GM23338 (cell line): ENCODE measurements at regions not wholly inside any gene's neighbourhood (a gene's known extent, or its start where the extent isn't known, plus 50 kb on each side); places are given as distances from the start of the nearest gene placed in this dataset.

ENCODE experiments used
- ATAC-seq: fragments of 200-7000 bp; cut with Tn5 transposase; 3 replicates; pipeline ENCODE4 v1.9.1; 2020
- DNase-seq: peaks from one replicate; pipeline ENCODE4 v3.0.0-alpha.2; 2015; ENCODE audit warnings: low spot score
- H2AFZ ChIP-seq: fragments of 200-600 bp; sonication (generic); 2 replicates; pipeline ENCODE4 v1.8.0; 2016; ENCODE audit warnings: antibody characterized with exemption, mild to moderate bottlenecking, moderate library complexity
- H3F3A ChIP-seq: fragments of 200-600 bp; sonication (generic); replicated peaks from 2 replicates; pipeline ENCODE4 v1.8.0; 2017; ENCODE audit warnings: antibody characterized with exemption, mixed run types, low read depth
- H3K27ac ChIP-seq: fragments of 200-600 bp; sonication (generic); 2 replicates; pipeline ENCODE4 v1.6.1; 2016; ENCODE audit warnings: low read depth
- H3K27me3 ChIP-seq: fragments of 200-600 bp; sonication (generic); 2 replicates; pipeline ENCODE4 v1.8.0; 2016; ENCODE audit warnings: mild to moderate bottlenecking, mixed run types, moderate library complexity; ENCODE audit not compliant: insufficient read depth
- H3K36me3 ChIP-seq: fragments of 200-600 bp; sonication (generic); 2 replicates; pipeline ENCODE4 v1.8.0; 2016; ENCODE audit warnings: mild to moderate bottlenecking; ENCODE audit not compliant: insufficient read depth
- H3K4me1 ChIP-seq: fragments of 200-600 bp; sonication (generic); 2 replicates; pipeline ENCODE4 v1.8.0; 2016; ENCODE audit warnings: mild to moderate bottlenecking, moderate library complexity; ENCODE audit not compliant: insufficient read depth
- H3K4me2 ChIP-seq: fragments of 200-600 bp; sonication (generic); 2 replicates; pipeline ENCODE4 v1.7.1; 2017; ENCODE audit warnings: mixed run types
- H3K4me3 ChIP-seq: fragments of 200-600 bp; sonication (generic); 2 replicates; pipeline ENCODE4 v1.6.1; 2016; ENCODE audit warnings: mixed run types
- H3K79me2 ChIP-seq: fragments of 200-600 bp; sonication (generic); replicated peaks from 2 replicates; pipeline ENCODE4 v1.8.0; 2017; ENCODE audit warnings: mild to moderate bottlenecking; ENCODE audit not compliant: insufficient read depth
- H3K9me2 ChIP-seq: fragments of 200-600 bp; sonication (generic); 2 replicates; pipeline ENCODE4 v1.8.0; 2017; ENCODE audit not compliant: insufficient read depth
- H4K20me1 ChIP-seq: fragments of 200-600 bp; sonication (generic); replicated peaks from 2 replicates; pipeline ENCODE4 v1.8.0; 2017; ENCODE audit warnings: mild to moderate bottlenecking; ENCODE audit not compliant: insufficient read depth
- H3K27ac Mint-ChIP-seq: 2 replicates; pipeline ENCODE4 v1.8.0; 2020; ENCODE audit warnings: inconsistent platforms, mild to moderate bottlenecking, moderate library complexity, mixed read lengths
- H3K27me3 Mint-ChIP-seq: 3 replicates; pipeline ENCODE4 v1.8.0; 2022; ENCODE audit warnings: low read depth, mild to moderate bottlenecking, moderate library complexity, mixed read lengths, inconsistent platforms; ENCODE audit not compliant: insufficient read depth, poor library complexity
- H3K36me3 Mint-ChIP-seq: 3 replicates; pipeline ENCODE4 v1.8.0; 2021; ENCODE audit warnings: low read depth, mild to moderate bottlenecking, inconsistent platforms, moderate library complexity, mixed read lengths
- H3K4me1 Mint-ChIP-seq: 3 replicates; pipeline ENCODE4 v1.8.0; 2020; ENCODE audit warnings: mild to moderate bottlenecking, inconsistent platforms, mixed read lengths
- H3K4me3 Mint-ChIP-seq: 3 replicates; pipeline ENCODE4 v1.8.0; 2021; ENCODE audit warnings: moderate library complexity, mild to moderate bottlenecking, inconsistent platforms, mixed read lengths
- H3K9me3 Mint-ChIP-seq: 3 replicates; pipeline ENCODE4 v1.8.0; 2020; ENCODE audit warnings: moderate library complexity, mild to moderate bottlenecking, inconsistent platforms, mixed read lengths
- CREB1 ChIP-seq: fragments of 250-450 bp; sonication (Bioruptor Pico); IDR thresholded peaks from 2 replicates; pipeline ENCODE4 v1.5.0; 2020; ENCODE audit warnings: low read depth, mild to moderate bottlenecking, moderate library complexity
- EZH2phosphoT487 ChIP-seq: fragments of 200-600 bp; sonication (generic); IDR thresholded peaks from one replicate; pipeline ENCODE4 v1.8.1; 2018; ENCODE audit warnings: antibody characterized with exemption; ENCODE audit not compliant: unreplicated experiment
- JUNB ChIP-seq: IDR thresholded peaks from one replicate; pipeline ENCODE4 v1.6.1; 2016; ENCODE audit warnings: antibody characterized with exemption; ENCODE audit not compliant: unreplicated experiment
- NANOG ChIP-seq: IDR thresholded peaks from 2 replicates; pipeline ENCODE4 v1.6.1; 2016; ENCODE audit warnings: antibody characterized with exemption, borderline replicate concordance
- POLR2AphosphoS5 ChIP-seq: IDR thresholded peaks from 2 replicates; pipeline ENCODE4 v1.6.1; 2016; ENCODE audit warnings: antibody characterized with exemption, low read depth
- REST ChIP-seq: IDR thresholded peaks from one replicate; pipeline ENCODE4 v1.6.1; 2018; ENCODE audit warnings: antibody characterized with exemption; ENCODE audit not compliant: unreplicated experiment
- STAT1 ChIP-seq: IDR thresholded peaks from one replicate; pipeline ENCODE4 v1.6.1; 2016; ENCODE audit warnings: antibody characterized with exemption; ENCODE audit not compliant: unreplicated experiment
- ZNF114 ChIP-seq: fragments of 250-450 bp; sonication (Bioruptor Pico); IDR thresholded peaks from 2 replicates; pipeline ENCODE4 v1.5.0; 2020; ENCODE audit warnings: mild to moderate bottlenecking, moderate library complexity
- TF ChIP-seq, protein P1 (sequence below): fragments of 250-450 bp; sonication (Bioruptor Pico); IDR thresholded peaks from 2 replicates; pipeline ENCODE4 v1.5.0; 2020; ENCODE audit warnings: mild to moderate bottlenecking, moderate library complexity
- TF ChIP-seq, protein P2 (sequence below): IDR thresholded peaks from 2 replicates; pipeline ENCODE4 v1.6.1; 2016; ENCODE audit warnings: antibody characterized with exemption
- TF ChIP-seq, protein P3 (sequence below), 2 experiments: fragments of 200-600 bp in 1 of 2; sonication (generic) in 1 of 2; conservative IDR thresholded peaks; 2 replicates each; pipeline versions ENCODE4 v1.5.1 to v1.6.1; 2016 to 2017; ENCODE audit warnings: antibody characterized with exemption in 2 of 2, low read depth in 2 of 2, mild to moderate bottlenecking in 2 of 2, moderate library complexity in 1 of 2

- no peaks in the 10 kb centered on the region for H3K27me3 ChIP-seq
- no peaks in the 10 kb centered on the region for H3K9me3 Mint-ChIP-seq
- no peaks in the 10 kb centered on the region for H3F3A ChIP-seq
- no peak overlapping the region for H3K4me2 ChIP-seq
- no peak for TF ChIP-seq STAT1
- TF ChIP-seq, protein P1, sequence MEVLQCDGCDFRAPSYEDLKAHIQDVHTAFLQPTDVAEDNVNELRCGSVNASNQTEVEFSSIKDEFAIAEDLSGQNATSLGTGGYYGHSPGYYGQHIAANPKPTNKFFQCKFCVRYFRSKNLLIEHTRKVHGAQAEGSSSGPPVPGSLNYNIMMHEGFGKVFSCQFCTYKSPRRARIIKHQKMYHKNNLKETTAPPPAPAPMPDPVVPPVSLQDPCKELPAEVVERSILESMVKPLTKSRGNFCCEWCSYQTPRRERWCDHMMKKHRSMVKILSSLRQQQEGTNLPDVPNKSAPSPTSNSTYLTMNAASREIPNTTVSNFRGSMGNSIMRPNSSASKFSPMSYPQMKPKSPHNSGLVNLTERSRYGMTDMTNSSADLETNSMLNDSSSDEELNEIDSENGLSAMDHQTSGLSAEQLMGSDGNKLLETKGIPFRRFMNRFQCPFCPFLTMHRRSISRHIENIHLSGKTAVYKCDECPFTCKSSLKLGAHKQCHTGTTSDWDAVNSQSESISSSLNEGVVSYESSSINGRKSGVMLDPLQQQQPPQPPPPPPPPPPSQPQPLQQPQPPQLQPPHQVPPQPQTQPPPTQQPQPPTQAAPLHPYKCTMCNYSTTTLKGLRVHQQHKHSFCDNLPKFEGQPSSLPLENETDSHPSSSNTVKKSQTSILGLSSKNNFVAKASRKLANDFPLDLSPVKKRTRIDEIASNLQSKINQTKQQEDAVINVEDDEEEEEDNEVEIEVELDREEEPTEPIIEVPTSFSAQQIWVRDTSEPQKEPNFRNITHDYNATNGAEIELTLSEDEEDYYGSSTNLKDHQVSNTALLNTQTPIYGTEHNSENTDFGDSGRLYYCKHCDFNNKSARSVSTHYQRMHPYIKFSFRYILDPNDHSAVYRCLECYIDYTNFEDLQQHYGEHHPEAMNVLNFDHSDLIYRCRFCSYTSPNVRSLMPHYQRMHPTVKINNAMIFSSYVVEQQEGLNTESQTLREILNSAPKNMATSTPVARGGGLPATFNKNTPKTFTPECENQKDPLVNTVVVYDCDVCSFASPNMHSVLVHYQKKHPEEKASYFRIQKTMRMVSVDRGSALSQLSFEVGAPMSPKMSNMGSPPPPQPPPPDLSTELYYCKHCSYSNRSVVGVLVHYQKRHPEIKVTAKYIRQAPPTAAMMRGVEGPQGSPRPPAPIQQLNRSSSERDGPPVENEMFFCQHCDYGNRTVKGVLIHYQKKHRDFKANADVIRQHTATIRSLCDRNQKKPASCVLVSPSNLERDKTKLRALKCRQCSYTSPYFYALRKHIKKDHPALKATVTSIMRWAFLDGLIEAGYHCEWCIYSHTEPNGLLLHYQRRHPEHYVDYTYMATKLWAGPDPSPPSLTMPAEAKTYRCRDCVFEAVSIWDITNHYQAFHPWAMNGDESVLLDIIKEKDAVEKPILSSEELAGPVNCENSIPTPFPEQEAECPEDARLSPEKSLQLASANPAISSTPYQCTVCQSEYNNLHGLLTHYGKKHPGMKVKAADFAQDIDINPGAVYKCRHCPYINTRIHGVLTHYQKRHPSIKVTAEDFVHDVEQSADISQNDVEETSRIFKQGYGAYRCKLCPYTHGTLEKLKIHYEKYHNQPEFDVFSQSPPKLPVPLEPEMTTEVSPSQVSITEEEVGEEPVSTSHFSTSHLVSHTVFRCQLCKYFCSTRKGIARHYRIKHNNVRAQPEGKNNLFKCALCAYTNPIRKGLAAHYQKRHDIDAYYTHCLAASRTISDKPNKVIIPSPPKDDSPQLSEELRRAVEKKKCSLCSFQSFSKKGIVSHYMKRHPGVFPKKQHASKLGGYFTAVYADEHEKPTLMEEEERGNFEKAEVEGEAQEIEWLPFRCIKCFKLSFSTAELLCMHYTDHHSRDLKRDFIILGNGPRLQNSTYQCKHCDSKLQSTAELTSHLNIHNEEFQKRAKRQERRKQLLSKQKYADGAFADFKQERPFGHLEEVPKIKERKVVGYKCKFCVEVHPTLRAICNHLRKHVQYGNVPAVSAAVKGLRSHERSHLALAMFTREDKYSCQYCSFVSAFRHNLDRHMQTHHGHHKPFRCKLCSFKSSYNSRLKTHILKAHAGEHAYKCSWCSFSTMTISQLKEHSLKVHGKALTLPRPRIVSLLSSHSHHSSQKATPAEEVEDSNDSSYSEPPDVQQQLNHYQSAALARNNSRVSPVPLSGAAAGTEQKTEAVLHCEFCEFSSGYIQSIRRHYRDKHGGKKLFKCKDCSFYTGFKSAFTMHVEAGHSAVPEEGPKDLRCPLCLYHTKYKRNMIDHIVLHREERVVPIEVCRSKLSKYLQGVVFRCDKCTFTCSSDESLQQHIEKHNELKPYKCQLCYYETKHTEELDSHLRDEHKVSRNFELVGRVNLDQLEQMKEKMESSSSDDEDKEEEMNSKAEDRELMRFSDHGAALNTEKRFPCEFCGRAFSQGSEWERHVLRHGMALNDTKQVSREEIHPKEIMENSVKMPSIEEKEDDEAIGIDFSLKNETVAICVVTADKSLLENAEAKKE (CRISPR knock-in tag) = no peak
- TF ChIP-seq NANOG = no peak
- TF ChIP-seq, protein P2, sequence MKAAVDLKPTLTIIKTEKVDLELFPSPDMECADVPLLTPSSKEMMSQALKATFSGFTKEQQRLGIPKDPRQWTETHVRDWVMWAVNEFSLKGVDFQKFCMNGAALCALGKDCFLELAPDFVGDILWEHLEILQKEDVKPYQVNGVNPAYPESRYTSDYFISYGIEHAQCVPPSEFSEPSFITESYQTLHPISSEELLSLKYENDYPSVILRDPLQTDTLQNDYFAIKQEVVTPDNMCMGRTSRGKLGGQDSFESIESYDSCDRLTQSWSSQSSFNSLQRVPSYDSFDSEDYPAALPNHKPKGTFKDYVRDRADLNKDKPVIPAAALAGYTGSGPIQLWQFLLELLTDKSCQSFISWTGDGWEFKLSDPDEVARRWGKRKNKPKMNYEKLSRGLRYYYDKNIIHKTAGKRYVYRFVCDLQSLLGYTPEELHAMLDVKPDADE = no peak
- TF ChIP-seq, protein P3, sequence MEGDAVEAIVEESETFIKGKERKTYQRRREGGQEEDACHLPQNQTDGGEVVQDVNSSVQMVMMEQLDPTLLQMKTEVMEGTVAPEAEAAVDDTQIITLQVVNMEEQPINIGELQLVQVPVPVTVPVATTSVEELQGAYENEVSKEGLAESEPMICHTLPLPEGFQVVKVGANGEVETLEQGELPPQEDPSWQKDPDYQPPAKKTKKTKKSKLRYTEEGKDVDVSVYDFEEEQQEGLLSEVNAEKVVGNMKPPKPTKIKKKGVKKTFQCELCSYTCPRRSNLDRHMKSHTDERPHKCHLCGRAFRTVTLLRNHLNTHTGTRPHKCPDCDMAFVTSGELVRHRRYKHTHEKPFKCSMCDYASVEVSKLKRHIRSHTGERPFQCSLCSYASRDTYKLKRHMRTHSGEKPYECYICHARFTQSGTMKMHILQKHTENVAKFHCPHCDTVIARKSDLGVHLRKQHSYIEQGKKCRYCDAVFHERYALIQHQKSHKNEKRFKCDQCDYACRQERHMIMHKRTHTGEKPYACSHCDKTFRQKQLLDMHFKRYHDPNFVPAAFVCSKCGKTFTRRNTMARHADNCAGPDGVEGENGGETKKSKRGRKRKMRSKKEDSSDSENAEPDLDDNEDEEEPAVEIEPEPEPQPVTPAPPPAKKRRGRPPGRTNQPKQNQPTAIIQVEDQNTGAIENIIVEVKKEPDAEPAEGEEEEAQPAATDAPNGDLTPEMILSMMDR (conservative IDR thresholded peaks at IDR 0.05; ENCODE audit: low read depth in 2 of 2) = no peak
- no peak for TF ChIP-seq REST
- no peak for TF ChIP-seq JUNB
- no peak for TF ChIP-seq EZH2phosphoT487
- no peak for TF ChIP-seq ZNF114 (CRISPR knock-in tag)
- TF ChIP-seq POLR2AphosphoS5 = no peak
- no peak for TF ChIP-seq CREB1 (CRISPR knock-in tag)
- H4K20me1 ChIP-seq = no peaks in the 10 kb centered on the region
- ATAC-seq (no peak), DNase-seq (no peak)
- no peaks in the 10 kb centered on the region for H3K79me2 ChIP-seq
- H3K4me3 ChIP-seq = no peak overlapping the region
- H3K27ac ChIP-seq = no peak overlapping the region
- no peak overlapping the region for H3K4me3 Mint-ChIP-seq
- H3K27me3 Mint-ChIP-seq = no peaks in the 10 kb centered on the region
- no peaks in the 10 kb centered on the region; the same call in 1 of the 2 replicates for H3K9me2 ChIP-seq
- H3K36me3 Mint-ChIP-seq = no peaks in the 10 kb centered on the region
- H3K36me3 ChIP-seq = no peaks in the 10 kb centered on the region
- H2AFZ ChIP-seq = no peak overlapping the region
- no peak overlapping the region for H3K27ac Mint-ChIP-seq
- peaks cover 4% of the 10 kb centered on the region; the same call in 1 of the 3 replicates for H3K4me1 Mint-ChIP-seq
- no peaks in the 10 kb centered on the region for H3K4me1 ChIP-seq
These were observed 678.8 kb upstream of the NR3C2 start for GRCh38 chr4:149121023-149121404.
